Psoas muscle (tissue), 7 donors: ENCODE measurements at regions not wholly inside any gene's neighbourhood (a gene's known extent, or its start where the extent isn't known, plus 50 kb on each side); places are given as distances from the start of the nearest gene placed in this dataset.

ENCODE experiments used
- ATAC-seq, 4 donors: fragments of 200-7000 bp; cut with Tn5 transposase; one replicate each; pipeline ENCODE4 v1.9.1; 2020; ENCODE audit warnings: moderate library complexity in 3 of 4, mild to moderate bottlenecking in 2 of 4
- DNase-seq, 2 donors: peaks; one replicate each; pipeline ENCODE4 v3.0.0-alpha.2; 2020
- H3K27ac ChIP-seq: fragments of 200-600 bp; one replicate; pipeline ENCODE4 v1.8.0; 2022
- H3K27me3 ChIP-seq, 3 donors: fragments of 200-600 bp in 1 of 3; one replicate each; pipeline versions ENCODE4 v1.6.1 to v1.8.0; 2013 to 2022; ENCODE audit warnings: low read length in 2 of 3, mild to moderate bottlenecking in 2 of 3, moderate library complexity in 1 of 3; ENCODE audit not compliant: insufficient read depth in 3 of 3
- H3K36me3 ChIP-seq, 2 donors: fragments of 200-600 bp in 1 of 2; one replicate each; pipeline versions ENCODE4 v1.6.1 to v1.8.0; 2013 to 2022; ENCODE audit warnings: low read depth in 1 of 2, mild to moderate bottlenecking in 1 of 2, moderate library complexity in 1 of 2; ENCODE audit not compliant: insufficient read depth in 1 of 2
- H3K4me1 ChIP-seq: fragments of 200-600 bp; one replicate; pipeline ENCODE4 v1.8.0; 2022
- H3K4me3 ChIP-seq: fragments of 200-600 bp; one replicate; pipeline ENCODE4 v1.8.0; 2022; ENCODE audit warnings: mild to moderate bottlenecking
- H3K9me3 ChIP-seq: fragments of 200-600 bp; one replicate; pipeline ENCODE4 v1.8.0; 2022
- WGBS, 3 donors: extraction: QIAGEN DNeasy Blood & Tissue Kit; methylation state at CpG; one replicate each; pipeline versions ENCODE4 v1.1.6 to v1.1.7; 2013; 5-methylcytosine and 5-hydroxymethylcytosine counted together
- intact Hi-C, 2 donors: fragments of 100-400 bp; cut with DNase I; formaldehyde crosslinking; loops; one replicate each; pipeline versions ENCODE4 v1.11.0 to v1.14.2; 2022
- TF ChIP-seq, protein P1 (sequence below): fragments of 200-600 bp; IDR thresholded peaks from one replicate; pipeline ENCODE4 v1.8.0; 2022; ENCODE audit warnings: antibody characterized with exemption
- donor health status: healthy with polysubstance abuse.
- donor health status: DM: no; HTN: no; CAD: no; lungs with moderate emphysema.
- donor health status: Bipolar disorder and iron deficiency.
- donor health status: healthy.
- donor health status: DM: yes; HTN: yes; CAD: no.
- donor health status: DM: no; HTN: no; CAD: no.
- donor health status: DM: yes; HTN: yes; CAD: no.

DNA sequence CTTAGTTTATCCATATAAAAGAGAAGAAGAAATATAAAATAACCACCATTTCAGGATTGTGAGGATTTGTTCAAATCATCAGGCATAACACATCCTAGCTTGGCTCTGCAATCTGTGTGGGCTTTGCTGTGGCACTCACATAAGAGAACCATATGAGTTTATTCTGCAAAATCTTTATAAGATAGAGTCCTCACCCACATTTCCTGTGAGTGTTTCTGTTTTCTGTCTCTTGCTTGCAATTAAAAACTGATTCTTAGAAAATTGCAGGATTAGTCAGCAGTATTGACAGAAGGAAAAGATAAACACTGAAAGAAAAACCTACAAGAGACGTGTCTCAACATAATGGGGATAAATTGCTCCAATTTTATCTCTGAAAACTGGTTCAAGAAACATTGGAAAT lies 258.5 kb downstream of the RND3 start:
- DNase-seq (no peak), ATAC-seq (no peak)
- WGBS, 3 donors, result 80 to 85% (median 83%) methylated on average over 1 of the region's 1 CpG
- no peak overlapping the region for H3K4me3 ChIP-seq
- H3K9me3 ChIP-seq, result no peaks in the 10 kb centered on the region
- no peaks in the 10 kb centered on the region for H3K4me1 ChIP-seq
- no peaks in the 10 kb centered on the region for H3K27me3 ChIP-seq
- intact Hi-C loops, result no loop called here
- H3K36me3 ChIP-seq, result no peaks in the 10 kb centered on the region
- H3K27ac ChIP-seq, result no peak overlapping the region
- TF ChIP-seq, protein P1, sequence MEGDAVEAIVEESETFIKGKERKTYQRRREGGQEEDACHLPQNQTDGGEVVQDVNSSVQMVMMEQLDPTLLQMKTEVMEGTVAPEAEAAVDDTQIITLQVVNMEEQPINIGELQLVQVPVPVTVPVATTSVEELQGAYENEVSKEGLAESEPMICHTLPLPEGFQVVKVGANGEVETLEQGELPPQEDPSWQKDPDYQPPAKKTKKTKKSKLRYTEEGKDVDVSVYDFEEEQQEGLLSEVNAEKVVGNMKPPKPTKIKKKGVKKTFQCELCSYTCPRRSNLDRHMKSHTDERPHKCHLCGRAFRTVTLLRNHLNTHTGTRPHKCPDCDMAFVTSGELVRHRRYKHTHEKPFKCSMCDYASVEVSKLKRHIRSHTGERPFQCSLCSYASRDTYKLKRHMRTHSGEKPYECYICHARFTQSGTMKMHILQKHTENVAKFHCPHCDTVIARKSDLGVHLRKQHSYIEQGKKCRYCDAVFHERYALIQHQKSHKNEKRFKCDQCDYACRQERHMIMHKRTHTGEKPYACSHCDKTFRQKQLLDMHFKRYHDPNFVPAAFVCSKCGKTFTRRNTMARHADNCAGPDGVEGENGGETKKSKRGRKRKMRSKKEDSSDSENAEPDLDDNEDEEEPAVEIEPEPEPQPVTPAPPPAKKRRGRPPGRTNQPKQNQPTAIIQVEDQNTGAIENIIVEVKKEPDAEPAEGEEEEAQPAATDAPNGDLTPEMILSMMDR, result no peak

DNA sequence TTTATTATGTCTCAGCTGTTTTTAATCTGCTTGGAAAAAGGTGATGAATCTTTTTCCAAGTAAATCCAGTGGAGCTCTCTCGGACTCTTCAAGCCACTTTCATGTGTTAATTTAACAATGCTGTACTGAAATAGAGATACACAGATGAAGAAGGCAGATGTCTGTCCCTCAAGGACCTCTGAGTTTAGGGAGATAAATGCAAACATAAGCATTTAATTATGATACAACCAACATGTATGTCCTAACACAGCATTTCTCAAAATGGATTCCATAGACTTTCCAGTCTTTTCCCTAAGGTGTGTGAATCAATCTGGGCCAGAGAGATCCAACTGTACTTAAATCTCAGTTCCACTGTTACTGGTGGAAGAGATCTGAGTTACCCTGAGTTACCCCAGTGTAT lies 262.4 kb downstream of the RND3 start:
- no peaks in the 10 kb centered on the region for H3K36me3 ChIP-seq
- H3K4me1 ChIP-seq, result no peaks in the 10 kb centered on the region
- intact Hi-C loops, result no loop called here
- TF ChIP-seq, protein P1, result no peak
- ATAC-seq (no peak), DNase-seq (no peak)
- no peaks in the 10 kb centered on the region for H3K27me3 ChIP-seq
- WGBS, 3 donors, result 63 to 80% (median 66%) methylated on average over 1 of the region's 1 CpG
- H3K4me3 ChIP-seq, result no peak overlapping the region
- no peaks in the 10 kb centered on the region for H3K9me3 ChIP-seq
- no peak overlapping the region for H3K27ac ChIP-seq

DNA sequence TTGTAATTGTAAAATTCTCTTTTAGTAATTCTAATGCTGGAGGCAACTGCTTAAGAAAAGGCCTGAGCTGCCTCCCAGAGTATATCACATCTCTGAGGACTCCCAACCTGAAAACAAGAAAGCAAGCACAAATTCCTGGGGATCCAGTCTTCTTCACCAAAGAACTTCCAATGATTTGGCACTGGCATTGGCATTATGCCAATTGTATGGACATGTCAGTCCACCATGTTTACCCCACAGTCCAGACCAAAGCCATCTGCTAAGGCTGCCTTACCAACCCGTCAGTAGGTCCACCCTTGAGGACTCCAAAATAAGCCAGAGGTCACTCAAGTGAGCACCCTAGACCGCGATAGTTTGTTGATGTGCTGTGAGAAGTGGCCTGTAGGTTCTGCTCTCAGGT lies 263.1 kb downstream of the RND3 start:
- TF ChIP-seq, protein P1, result no peak
- Histone ChIP-seq H3K27me3 (no peaks in the 10 kb centered on the region), H3K4me3 (no peak overlapping the region), H3K36me3 (no peaks in the 10 kb centered on the region), H3K9me3 (no peaks in the 10 kb centered on the region), H3K4me1 (no peaks in the 10 kb centered on the region), H3K27ac (no peak overlapping the region)
- no peak for DNase-seq
- ATAC-seq, result no peak
- 95% methylated on average over 3 of the region's 3 CpGs for WGBS, 3 donors
- intact Hi-C loops, result no loop called here

DNA sequence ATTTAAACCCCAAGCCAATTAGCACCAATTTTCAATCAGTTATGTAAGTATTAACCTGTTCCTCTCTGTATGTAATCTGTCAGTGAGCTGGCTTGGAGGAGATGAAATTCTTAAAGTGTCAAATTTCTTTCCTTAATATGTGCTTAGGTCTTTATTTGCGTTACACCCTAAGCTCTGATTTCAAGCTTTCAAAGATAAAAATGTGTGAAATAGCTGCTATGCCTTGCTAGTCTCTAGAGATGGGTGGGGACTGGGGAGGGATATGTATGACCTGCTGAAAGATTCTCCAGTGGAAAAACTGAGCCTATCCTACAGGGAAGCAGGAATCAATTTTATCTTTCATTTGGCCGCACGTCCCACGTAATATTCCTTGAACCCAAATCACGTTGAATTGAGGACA lies 264.5 kb downstream of the RND3 start:
- intact Hi-C loops, result no loop called here
- 82 to 83% (median 82%) methylated on average over 5 of the region's 5 CpGs for WGBS, 3 donors
- DNase-seq (no peak), ATAC-seq (no peak)
- no peaks in the 10 kb centered on the region for H3K27me3 ChIP-seq
- H3K4me1 ChIP-seq, result no peaks in the 10 kb centered on the region
- no peaks in the 10 kb centered on the region for H3K9me3 ChIP-seq
- no peak overlapping the region for H3K27ac ChIP-seq
- H3K36me3 ChIP-seq, result no peaks in the 10 kb centered on the region
- no peak overlapping the region for H3K4me3 ChIP-seq
- TF ChIP-seq, protein P1, result no peak

DNA sequence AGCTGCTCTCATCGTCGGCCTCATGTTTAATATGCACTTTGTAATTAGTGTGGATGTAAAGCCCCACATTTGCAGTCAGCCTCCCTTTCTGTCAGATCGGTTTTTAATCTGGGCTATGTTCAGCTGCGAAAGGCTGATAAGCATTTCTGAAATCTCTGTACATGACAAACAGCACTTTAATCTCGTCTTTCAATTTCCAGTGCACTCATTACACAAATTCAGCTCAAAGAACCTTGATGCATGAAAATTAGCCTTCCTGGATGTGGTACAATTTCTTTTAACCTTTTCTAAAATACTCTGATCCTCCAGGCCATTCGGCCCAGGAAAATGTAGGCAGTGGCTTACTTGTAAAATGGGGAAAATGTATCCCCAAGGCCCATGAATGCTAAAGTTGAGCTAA lies 265.1 kb downstream of the RND3 start:
- Histone ChIP-seq H3K36me3 (no peaks in the 10 kb centered on the region), H3K27ac (no peak overlapping the region), H3K4me3 (no peak overlapping the region), H3K27me3 (no peaks in the 10 kb centered on the region), H3K9me3 (no peaks in the 10 kb centered on the region), H3K4me1 (no peaks in the 10 kb centered on the region)
- 60 to 74% (median 68%) methylated on average over 6 of the region's 6 CpGs for WGBS, 3 donors
- ATAC-seq (no peak), DNase-seq (no peak)
- intact Hi-C loops, result no loop called here
- TF ChIP-seq, protein P1, result no peak
